ENCODE measurements at regions not wholly inside any gene's neighbourhood (a gene's known extent, or its start where the extent isn't known, plus 50 kb on each side); places are given as distances from the start of the nearest gene placed in this dataset.

GRCh38 chr6:113421997-113422396, 435.1 kb upstream of the MARCKS start:
- no peak for TF ChIP-seq CTCF (IDR thresholded peaks at IDR 0.05)
- no peak for TF ChIP-seq POLR2A (IDR thresholded peaks at IDR 0.05)
